Keratinocyte (primary cell): ENCODE measurements at regions not wholly inside any gene's neighbourhood (a gene's known extent, or its start where the extent isn't known, plus 50 kb on each side); places are given as distances from the start of the nearest gene placed in this dataset.

Experiments
- EZH2 ChIP-seq: IDR thresholded peaks from one replicate; pipeline ENCODE4 v1.6.1; 2012; ENCODE audit warnings: inconsistent platforms, mild to moderate bottlenecking, low read length, moderate library complexity
- TF ChIP-seq, protein P1 (sequence below), 3 experiments: IDR thresholded peaks in 1 of 3; conservative IDR thresholded peaks in 1 of 3; optimal IDR thresholded peaks in 1 of 3; 2 replicates in 2 of 3; 3 replicates in 1 of 3; pipeline versions ENCODE3 to v1.5.1; 2011; ENCODE audit warnings: low read length in 3 of 3, mild to moderate bottlenecking in 3 of 3, moderate library complexity in 2 of 3, control low read depth in 1 of 3, inconsistent platforms in 1 of 3; ENCODE audit not compliant: insufficient read depth in 2 of 3; ENCODE audit errors: extremely low read depth in 1 of 3

GRCh38 chr4:60812811-60813210 is 387.3 kb upstream of the ADGRL3 start:
- TF ChIP-seq, protein P1, sequence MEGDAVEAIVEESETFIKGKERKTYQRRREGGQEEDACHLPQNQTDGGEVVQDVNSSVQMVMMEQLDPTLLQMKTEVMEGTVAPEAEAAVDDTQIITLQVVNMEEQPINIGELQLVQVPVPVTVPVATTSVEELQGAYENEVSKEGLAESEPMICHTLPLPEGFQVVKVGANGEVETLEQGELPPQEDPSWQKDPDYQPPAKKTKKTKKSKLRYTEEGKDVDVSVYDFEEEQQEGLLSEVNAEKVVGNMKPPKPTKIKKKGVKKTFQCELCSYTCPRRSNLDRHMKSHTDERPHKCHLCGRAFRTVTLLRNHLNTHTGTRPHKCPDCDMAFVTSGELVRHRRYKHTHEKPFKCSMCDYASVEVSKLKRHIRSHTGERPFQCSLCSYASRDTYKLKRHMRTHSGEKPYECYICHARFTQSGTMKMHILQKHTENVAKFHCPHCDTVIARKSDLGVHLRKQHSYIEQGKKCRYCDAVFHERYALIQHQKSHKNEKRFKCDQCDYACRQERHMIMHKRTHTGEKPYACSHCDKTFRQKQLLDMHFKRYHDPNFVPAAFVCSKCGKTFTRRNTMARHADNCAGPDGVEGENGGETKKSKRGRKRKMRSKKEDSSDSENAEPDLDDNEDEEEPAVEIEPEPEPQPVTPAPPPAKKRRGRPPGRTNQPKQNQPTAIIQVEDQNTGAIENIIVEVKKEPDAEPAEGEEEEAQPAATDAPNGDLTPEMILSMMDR (optimal IDR thresholded peaks at IDR 0.05 in 1 of 3, IDR thresholded peaks at IDR 0.05 in 1 of 3, conservative IDR thresholded peaks at IDR 0.05 in 1 of 3; ENCODE audit: extremely low read depth in 1 of 3, insufficient read depth in 2 of 3, low read length in 3 of 3), result no peak
- TF ChIP-seq EZH2, result no peak
